Prostate gland (tissue), 2 donors: ENCODE measurements at regions not wholly inside any gene's neighbourhood (a gene's known extent, or its start where the extent isn't known, plus 50 kb on each side); places are given as distances from the start of the nearest gene placed in this dataset.
"Not testable (repeated sequence)": the region's sequence is repeated elsewhere in the genome, so short reads cannot be mapped to it uniquely, and the experiment has no call there.

Source experiments
- DNase-seq: peaks from one replicate; pipeline ENCODE4 v3.0.0-alpha.2; 2019; ENCODE audit warnings: low spot score
- H3K27ac ChIP-seq, 2 donors: fragments of 200-600 bp; sonication (generic); 2 replicates each; pipeline ENCODE4 v1.5.1; 2017 to 2019
- H3K27me3 ChIP-seq: fragments of 200-600 bp; sonication (generic); replicated peaks from 2 replicates; pipeline ENCODE4 v1.5.1; 2019; ENCODE audit not compliant: insufficient read depth
- H3K36me3 ChIP-seq, 2 donors: fragments of 200-600 bp; sonication (generic); 1 replicate in 1 of 2; 2 replicates in 1 of 2; pipeline versions ENCODE4 v1.5.1 to v1.8.1; 2017 to 2019
- H3K4me1 ChIP-seq: fragments of 200-600 bp; sonication (generic); replicated peaks from 2 replicates; pipeline ENCODE4 v1.5.1; 2019
- H3K4me3 ChIP-seq, 2 donors: fragments of 200-600 bp; sonication (generic); 2 replicates each; pipeline ENCODE4 v1.5.1; 2017 to 2019
- H3K9me3 ChIP-seq: fragments of 200-600 bp; sonication (generic); 2 replicates; pipeline ENCODE4 v1.5.1; 2017
- POLR2A ChIP-seq: fragments of 450-650 bp; IDR thresholded peaks from one replicate; pipeline ENCODE4 v1.6.1; 2016; ENCODE audit warnings: antibody characterized with exemption, mild to moderate bottlenecking
- POLR2AphosphoS5 ChIP-seq: sonication (generic); formaldehyde crosslinking; IDR thresholded peaks from one replicate; pipeline ENCODE4 v1.6.1; 2017; ENCODE audit warnings: antibody characterized with exemption
- WGBS: methylation state at CpG from one replicate; pipeline ENCODE4 v1.1.5; 2018; 5-methylcytosine and 5-hydroxymethylcytosine counted together
- intact Hi-C: fragments of 100-400 bp; cut with DNase I; formaldehyde crosslinking; loops from one replicate; pipeline ENCODE4 v1.14.2; 2022
- TF ChIP-seq, protein P1 (sequence below), 4 experiments: fragments of 200-600 bp in 2 of 4; fragments of 450-650 bp in 2 of 4; sonication (generic) in 2 of 4; IDR thresholded peaks; 1 replicate in 3 of 4; 2 replicates in 1 of 4; pipeline ENCODE4 v1.5.1; 2016 to 2019; ENCODE audit warnings: antibody characterized with exemption in 4 of 4, mild to moderate bottlenecking in 2 of 4, moderate library complexity in 2 of 4

DNA sequence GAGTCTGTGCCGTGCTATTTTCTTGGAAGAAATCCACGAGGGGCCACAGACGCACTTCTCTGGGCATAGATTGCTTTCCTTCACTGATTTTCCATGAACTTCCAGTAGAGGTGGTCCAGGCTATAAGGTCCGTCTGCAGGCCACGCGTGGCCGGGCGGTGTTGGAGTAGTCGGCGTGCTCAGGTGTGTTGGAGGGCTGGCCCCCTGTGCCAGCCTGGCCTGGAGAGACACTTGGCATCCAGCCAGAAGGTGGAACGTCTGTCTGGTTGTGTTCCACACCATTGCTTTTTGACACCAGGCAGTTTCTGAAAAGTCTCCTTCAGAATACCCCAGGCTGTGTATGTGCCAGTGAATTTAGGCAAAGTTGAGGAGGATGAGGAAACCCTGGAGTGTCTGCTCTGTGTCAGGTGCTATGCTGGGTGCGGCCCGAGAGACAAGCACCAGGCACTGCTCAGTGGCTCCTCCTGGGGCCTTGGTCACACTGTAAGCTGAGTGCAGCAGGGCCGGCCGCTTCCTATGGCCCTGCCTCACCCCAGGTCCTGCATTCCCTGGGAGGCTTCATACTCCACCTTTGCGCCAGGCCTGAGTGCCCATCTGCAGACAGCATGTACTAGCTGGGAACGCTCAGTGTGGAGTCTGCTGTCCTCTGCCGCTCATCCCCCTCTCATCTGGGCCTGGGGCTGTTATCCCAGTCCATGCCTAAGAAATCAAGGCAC lies 52.1 kb upstream of the TAMM41 start:
- WGBS, result 81% methylated on average over 18 of the region's 18 CpGs
- no peak for DNase-seq

DNA sequence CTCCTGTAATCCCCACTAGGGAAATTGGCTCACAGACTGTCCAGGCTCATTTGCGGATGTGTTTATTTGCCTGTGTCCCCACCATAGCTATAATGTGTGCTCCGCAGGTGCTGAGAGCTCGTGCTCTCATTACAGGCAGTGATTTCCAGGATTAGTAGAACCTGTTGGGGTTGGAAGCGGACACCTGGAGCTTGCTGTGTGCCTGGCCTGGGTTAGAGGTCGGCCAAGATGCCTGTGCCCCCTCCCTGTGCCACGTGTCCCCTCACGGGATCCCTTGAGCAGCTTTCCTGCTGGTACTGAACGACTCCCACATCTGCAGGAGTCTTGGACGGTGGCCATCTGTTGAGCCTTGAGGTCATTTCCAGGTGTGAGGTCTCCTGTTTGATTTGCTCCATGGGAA lies 52.7 kb upstream of the TAMM41 start:
- H3K36me3 ChIP-seq, H3K27ac ChIP-seq, H3K9me3 ChIP-seq, H3K27me3 ChIP-seq, H3K4me1 ChIP-seq, DNase-seq, intact Hi-C loops, H3K4me3 ChIP-seq: not testable (repeated sequence)
- WGBS, result 81% methylated on average over 9 of the region's 9 CpGs

More for the DNA sequence above, 52.1 kb upstream of the TAMM41 start:
- Histone ChIP-seq H3K9me3 (no peaks in the 10 kb centered on the region), H3K27ac (no peak overlapping the region), H3K36me3 (no peaks in the 10 kb centered on the region), H3K27me3 (no peaks in the 10 kb centered on the region), H3K4me3 (no peak overlapping the region), H3K4me1 (no peaks in the 10 kb centered on the region)
- intact Hi-C loops, result no loop called here
- TF ChIP-seq, protein P1, sequence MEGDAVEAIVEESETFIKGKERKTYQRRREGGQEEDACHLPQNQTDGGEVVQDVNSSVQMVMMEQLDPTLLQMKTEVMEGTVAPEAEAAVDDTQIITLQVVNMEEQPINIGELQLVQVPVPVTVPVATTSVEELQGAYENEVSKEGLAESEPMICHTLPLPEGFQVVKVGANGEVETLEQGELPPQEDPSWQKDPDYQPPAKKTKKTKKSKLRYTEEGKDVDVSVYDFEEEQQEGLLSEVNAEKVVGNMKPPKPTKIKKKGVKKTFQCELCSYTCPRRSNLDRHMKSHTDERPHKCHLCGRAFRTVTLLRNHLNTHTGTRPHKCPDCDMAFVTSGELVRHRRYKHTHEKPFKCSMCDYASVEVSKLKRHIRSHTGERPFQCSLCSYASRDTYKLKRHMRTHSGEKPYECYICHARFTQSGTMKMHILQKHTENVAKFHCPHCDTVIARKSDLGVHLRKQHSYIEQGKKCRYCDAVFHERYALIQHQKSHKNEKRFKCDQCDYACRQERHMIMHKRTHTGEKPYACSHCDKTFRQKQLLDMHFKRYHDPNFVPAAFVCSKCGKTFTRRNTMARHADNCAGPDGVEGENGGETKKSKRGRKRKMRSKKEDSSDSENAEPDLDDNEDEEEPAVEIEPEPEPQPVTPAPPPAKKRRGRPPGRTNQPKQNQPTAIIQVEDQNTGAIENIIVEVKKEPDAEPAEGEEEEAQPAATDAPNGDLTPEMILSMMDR (IDR thresholded peaks at IDR 0.05), result no peak
- TF ChIP-seq POLR2AphosphoS5 (no peak), POLR2A (no peak)

DNA sequence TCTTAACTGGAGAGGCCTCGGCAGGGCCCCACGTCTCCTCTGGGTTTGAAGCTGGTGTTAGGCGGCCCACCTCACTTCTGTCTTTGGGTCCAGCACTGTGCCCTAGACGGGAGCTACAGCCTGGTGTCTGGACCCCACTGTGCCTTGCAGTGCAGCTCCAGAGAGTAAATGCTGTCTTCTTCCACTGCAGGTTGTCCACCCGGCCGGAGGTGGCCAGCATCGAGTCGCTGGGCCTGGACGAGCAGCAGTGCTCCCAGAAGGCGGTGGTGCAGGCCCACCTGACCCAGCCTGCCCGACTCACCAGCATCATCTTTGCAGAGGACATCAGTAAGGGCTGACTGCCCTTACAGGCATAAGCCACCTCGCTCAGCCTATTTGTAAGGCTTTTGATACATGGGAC lies 53.1 kb upstream of the TAMM41 start:
- no peak for DNase-seq
- Histone ChIP-seq H3K27me3 (no peaks in the 10 kb centered on the region), H3K36me3 (no peaks in the 10 kb centered on the region), H3K4me1 (no peaks in the 10 kb centered on the region), H3K27ac (no peak overlapping the region), H3K9me3 (no peaks in the 10 kb centered on the region), H3K4me3 (no peak overlapping the region)
- intact Hi-C loops, result no loop called here
- 90% methylated on average over 12 of the region's 12 CpGs for WGBS
- TF ChIP-seq POLR2A (no peak), POLR2AphosphoS5 (no peak)
- TF ChIP-seq, protein P1 (IDR thresholded peaks at IDR 0.05), result no peak

DNA sequence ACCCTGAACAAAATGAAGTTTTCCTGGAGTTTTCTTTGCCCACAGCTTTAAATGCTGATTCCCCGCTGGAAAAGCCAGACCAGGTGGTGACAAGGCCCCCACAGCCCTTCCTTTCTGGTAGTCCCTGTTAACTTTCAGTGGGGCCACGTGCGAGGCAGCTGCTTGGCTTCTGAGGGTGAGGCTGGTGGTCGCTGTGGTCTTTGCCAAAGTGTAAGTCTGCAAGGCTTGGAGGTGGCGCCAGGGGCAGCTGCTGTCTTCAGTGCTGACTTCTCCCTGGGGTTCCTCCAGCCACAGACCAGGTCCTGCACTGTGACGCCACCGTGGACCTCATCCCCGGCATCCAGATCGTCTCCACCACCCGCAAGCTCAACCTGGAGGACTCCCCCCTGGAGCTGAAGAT lies 54.1 kb upstream of the TAMM41 start:
- TF ChIP-seq POLR2A, result no peak
- no peak for TF ChIP-seq POLR2AphosphoS5
- TF ChIP-seq, protein P1 (IDR thresholded peaks at IDR 0.05), result no peak
- Histone ChIP-seq H3K27ac (no peak overlapping the region), H3K9me3 (no peaks in the 10 kb centered on the region), H3K27me3 (no peaks in the 10 kb centered on the region), H3K36me3 (no peaks in the 10 kb centered on the region), H3K4me1 (no peaks in the 10 kb centered on the region), H3K4me3 (no peak overlapping the region)
- intact Hi-C loops, result no loop called here
- WGBS, result 80% methylated on average over 9 of the region's 10 CpGs
- DNase-seq, result no peak

DNA sequence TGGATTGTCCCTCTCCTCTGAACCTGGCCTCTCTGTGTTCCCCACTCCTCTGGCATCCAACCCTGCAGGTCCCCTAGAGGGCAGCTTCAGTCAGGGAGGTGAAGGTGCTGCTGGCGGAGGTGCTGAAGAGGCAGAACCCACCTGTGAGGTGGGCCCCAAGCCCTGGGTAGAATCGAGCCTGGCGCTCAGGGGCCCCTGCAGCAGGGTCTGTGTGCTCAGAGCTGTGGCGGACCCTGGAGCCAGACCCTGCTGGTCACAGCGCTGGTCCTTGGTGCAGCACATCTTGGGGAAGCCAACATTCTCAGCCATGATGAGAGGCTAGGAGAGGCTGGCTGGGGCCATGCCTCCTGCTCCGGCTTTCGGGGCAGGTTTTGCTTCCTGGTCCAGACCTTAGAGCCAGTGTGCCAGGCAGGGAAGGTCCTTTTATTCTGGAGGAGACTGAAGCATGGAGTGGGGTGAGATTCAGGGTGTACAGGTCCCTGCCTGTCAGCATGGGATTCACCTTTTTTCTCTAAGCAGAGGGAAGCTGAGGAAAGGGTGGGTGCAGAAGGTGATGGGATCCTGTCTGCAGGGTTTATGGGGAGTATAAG lies 54.7 kb upstream of the TAMM41 start:
- Histone ChIP-seq H3K27me3 (no peaks in the 10 kb centered on the region), H3K4me3 (no peak overlapping the region), H3K4me1 (no peaks in the 10 kb centered on the region), H3K36me3 (no peaks in the 10 kb centered on the region), H3K27ac (no peak overlapping the region), H3K9me3 (no peaks in the 10 kb centered on the region)
- intact Hi-C loops, result no loop called here
- 91% methylated on average over 3 of the region's 7 CpGs for WGBS
- no peak for DNase-seq
- no peak for TF ChIP-seq POLR2A
- TF ChIP-seq, protein P1 (IDR thresholded peaks at IDR 0.05), result no peak
- TF ChIP-seq POLR2AphosphoS5, result no peak
